ENCODE measurements at regions not wholly inside any gene's neighbourhood (a gene's known extent, or its start where the extent isn't known, plus 50 kb on each side); places are given as distances from the start of the nearest gene placed in this dataset.

DNA sequence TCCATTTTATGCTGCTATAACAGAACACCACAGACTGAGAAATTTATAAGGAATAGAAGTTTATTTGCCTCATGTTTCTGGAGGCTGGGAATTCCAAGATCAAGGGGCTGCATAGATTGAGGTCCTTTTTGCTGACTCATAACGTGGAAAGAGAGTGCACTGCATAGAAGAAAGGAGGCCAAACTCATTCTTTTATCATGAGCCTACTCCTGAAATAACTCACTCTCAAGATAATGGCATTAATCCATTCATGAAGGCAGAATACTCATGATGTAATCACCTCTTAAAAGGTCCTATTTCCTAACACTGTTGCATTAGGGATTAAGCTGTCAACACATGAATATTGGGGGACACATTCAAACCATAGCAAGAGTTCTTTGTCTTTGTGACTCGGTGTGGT lies 60.0 kb upstream of the FBXO33 start:
- H3T11ph ChIP-seq (ENCODE audit: low read length), result no peak overlapping the region
- H4K5ac ChIP-seq (ENCODE audit: insufficient read length, low read depth, low read length), result no peak overlapping the region
- no peak overlapping the region for H3K56ac ChIP-seq (ENCODE audit: insufficient read length, low read depth, low read length)
- no peak overlapping the region for H4K91ac ChIP-seq (ENCODE audit: insufficient read length, low read depth, low read length)
- H3K27me3 ChIP-seq (ENCODE audit: insufficient read depth, low read length), result no peaks in the 10 kb centered on the region
- no peak overlapping the region for H2BK5ac ChIP-seq (ENCODE audit: insufficient read length, low read length)
- no peak overlapping the region for H2AK5ac ChIP-seq (ENCODE audit: insufficient read length, low read length)
- Mint-ChIP-seq H3K9me3 (peaks cover 22 to 26% of the 10 kb centered on the region in 2 experiments), H3K4me3 (no peak overlapping the region), H3K27me3 (ENCODE audit: low read depth) (no peaks in the 10 kb centered on the region), H3K4me1 (peaks cover 13 to 16% of the 10 kb centered on the region in 2 experiments), H3K36me3 (ENCODE audit: insufficient read depth in 1 of 3, low read depth in 3 of 3) (peaks cover 17 to 21% (median 20%) of the 10 kb centered on the region in 3 experiments), H3K27ac (peak overlapping the region in 2 of 3 experiments; percentile 31 to 34; a peak in 3 of 7 replicates)
- no CpG with 5 or more reads among the region's 2 CpGs for WGBS (ENCODE audit: extremely low coverage, insufficient read length, low lambda C conversion rate)
- H3K27ac ChIP-seq (ENCODE audit: insufficient read length, low read depth, low read length), result no peak overlapping the region
- no peaks in the 10 kb centered on the region for H3K23me2 ChIP-seq (ENCODE audit: insufficient read length, low read depth, low read length, poor library complexity, severe bottlenecking)
- no peak overlapping the region for H2BK12ac ChIP-seq (ENCODE audit: insufficient read length, low read depth, low read length)
- H3K23ac ChIP-seq (ENCODE audit: insufficient read length, low read depth, low read length), result no peak overlapping the region
- H3K9me3 ChIP-seq (ENCODE audit: control insufficient read depth, low read depth, low read length), result peaks cover 4% of the 10 kb centered on the region
- no peak overlapping the region for H3K4me2 ChIP-seq (ENCODE audit: insufficient read depth, insufficient read length, low read length)
- no peak for DNase-seq
- no peak overlapping the region for H3K9ac ChIP-seq (ENCODE audit: extremely low read depth, insufficient read length, low read length)
- no peak overlapping the region for H4K8ac ChIP-seq (replicated peaks; ENCODE audit: insufficient read length, low read depth, low read length)
- H3K14ac ChIP-seq (ENCODE audit: insufficient read depth, low read length), result no peak overlapping the region
- no peak overlapping the region for H3K18ac ChIP-seq (ENCODE audit: insufficient read length, low read depth, low read length)
- H3K79me2 ChIP-seq (ENCODE audit: insufficient read depth, low read length), result no peaks in the 10 kb centered on the region
- H3K79me1 ChIP-seq (ENCODE audit: insufficient read depth, low read depth, low read length, poor library complexity, severe bottlenecking), result no peaks in the 10 kb centered on the region
- no peak overlapping the region for H2BK20ac ChIP-seq (ENCODE audit: low read depth, low read length, poor library complexity, severe bottlenecking)
- no peak overlapping the region for H2AFZ ChIP-seq (ENCODE audit: low read length)
- H4K20me1 ChIP-seq (ENCODE audit: control insufficient read depth, insufficient read depth, insufficient read length), result no peaks in the 10 kb centered on the region
- no peak overlapping the region for H3K4ac ChIP-seq (ENCODE audit: low read depth, low read length)
- TF ChIP-seq, protein P1, sequence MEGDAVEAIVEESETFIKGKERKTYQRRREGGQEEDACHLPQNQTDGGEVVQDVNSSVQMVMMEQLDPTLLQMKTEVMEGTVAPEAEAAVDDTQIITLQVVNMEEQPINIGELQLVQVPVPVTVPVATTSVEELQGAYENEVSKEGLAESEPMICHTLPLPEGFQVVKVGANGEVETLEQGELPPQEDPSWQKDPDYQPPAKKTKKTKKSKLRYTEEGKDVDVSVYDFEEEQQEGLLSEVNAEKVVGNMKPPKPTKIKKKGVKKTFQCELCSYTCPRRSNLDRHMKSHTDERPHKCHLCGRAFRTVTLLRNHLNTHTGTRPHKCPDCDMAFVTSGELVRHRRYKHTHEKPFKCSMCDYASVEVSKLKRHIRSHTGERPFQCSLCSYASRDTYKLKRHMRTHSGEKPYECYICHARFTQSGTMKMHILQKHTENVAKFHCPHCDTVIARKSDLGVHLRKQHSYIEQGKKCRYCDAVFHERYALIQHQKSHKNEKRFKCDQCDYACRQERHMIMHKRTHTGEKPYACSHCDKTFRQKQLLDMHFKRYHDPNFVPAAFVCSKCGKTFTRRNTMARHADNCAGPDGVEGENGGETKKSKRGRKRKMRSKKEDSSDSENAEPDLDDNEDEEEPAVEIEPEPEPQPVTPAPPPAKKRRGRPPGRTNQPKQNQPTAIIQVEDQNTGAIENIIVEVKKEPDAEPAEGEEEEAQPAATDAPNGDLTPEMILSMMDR (conservative IDR thresholded peaks at IDR 0.05), result no peak
- H2BK15ac ChIP-seq (ENCODE audit: low read depth, low read length), result no peak overlapping the region
- H3K4me1 ChIP-seq (ENCODE audit: insufficient read depth, low read length), result no peaks in the 10 kb centered on the region
- no peak overlapping the region for H2BK120ac ChIP-seq (ENCODE audit: low read depth, low read length, poor library complexity, severe bottlenecking)
